Liver (tissue), 8 donors: ENCODE measurements at regions not wholly inside any gene's neighbourhood (a gene's known extent, or its start where the extent isn't known, plus 50 kb on each side); places are given as distances from the start of the nearest gene placed in this dataset.

ENCODE experiments used
- DNase-seq: peaks from one replicate; pipeline ENCODE4 v3.0.0-alpha.2; 2017; ENCODE audit warnings: low spot score
- H3K27ac ChIP-seq, 2 donors: one replicate each; pipeline ENCODE4 v1.7.0; 2013; ENCODE audit warnings: inconsistent platforms in 2 of 2, low read length in 2 of 2, control low read depth in 1 of 2, low read depth in 1 of 2, mild to moderate bottlenecking in 1 of 2
- H3K27me3 ChIP-seq, 4 donors: one replicate each; pipeline versions ENCODE4 v1.6.1 to v1.7.0; 2013; ENCODE audit warnings: low read length in 3 of 4, inconsistent platforms in 1 of 4, mild to moderate bottlenecking in 1 of 4, moderate library complexity in 1 of 4; ENCODE audit not compliant: control insufficient read depth in 4 of 4, insufficient read depth in 4 of 4
- H3K36me3 ChIP-seq, 4 donors: one replicate each; pipeline versions ENCODE4 v1.6.1 to v1.7.0; 2013; ENCODE audit warnings: low read length in 3 of 4, mild to moderate bottlenecking in 3 of 4, low read depth in 1 of 4, moderate library complexity in 1 of 4; ENCODE audit not compliant: control insufficient read depth in 4 of 4, insufficient read depth in 3 of 4
- H3K4me1 ChIP-seq, 4 donors: one replicate each; pipeline versions ENCODE4 v1.6.1 to v1.7.0; 2013; ENCODE audit warnings: low read length in 3 of 4, mild to moderate bottlenecking in 3 of 4, moderate library complexity in 1 of 4; ENCODE audit not compliant: control insufficient read depth in 4 of 4, insufficient read depth in 4 of 4
- H3K4me3 ChIP-seq, 3 donors: one replicate each; pipeline versions ENCODE4 v1.6.1 to v1.7.0; 2013; ENCODE audit warnings: low read length in 3 of 3, control low read depth in 1 of 3, low read depth in 1 of 3, mild to moderate bottlenecking in 1 of 3
- H3K9ac ChIP-seq, 2 donors: one replicate each; pipeline ENCODE4 v1.7.0; 2013; ENCODE audit warnings: low read length in 2 of 2, mild to moderate bottlenecking in 2 of 2, moderate library complexity in 2 of 2, control low read depth in 1 of 2, low read depth in 1 of 2
- H3K9me3 ChIP-seq, 4 donors: one replicate each; pipeline versions ENCODE4 v1.6.1 to v1.7.0; 2013; ENCODE audit warnings: low read length in 3 of 4; ENCODE audit not compliant: control insufficient read depth in 4 of 4
- EGR1 ChIP-seq, 2 donors: IDR thresholded peaks; 2 replicates each; pipeline ENCODE4 v1.6.1; 2016 to 2018; ENCODE audit warnings: antibody characterized with exemption in 2 of 2, low read depth in 2 of 2
- FOXA1 ChIP-seq: IDR thresholded peaks from 2 replicates; pipeline ENCODE4 v1.6.1; 2016; ENCODE audit warnings: antibody characterized with exemption
- FOXA2 ChIP-seq: IDR thresholded peaks from 2 replicates; pipeline ENCODE4 v1.6.1; 2016; ENCODE audit warnings: antibody characterized with exemption
- GABPA ChIP-seq, 2 donors: IDR thresholded peaks in 1 of 2; conservative IDR thresholded peaks in 1 of 2; 2 replicates each; pipeline ENCODE4 v1.6.1; 2016; ENCODE audit warnings: antibody characterized with exemption in 2 of 2, mild to moderate bottlenecking in 1 of 2, moderate library complexity in 1 of 2
- HNF4A ChIP-seq, 2 donors: conservative IDR thresholded peaks; 2 replicates each; pipeline ENCODE4 v1.6.1; 2016; ENCODE audit warnings: antibody characterized with exemption in 2 of 2, mild to moderate bottlenecking in 2 of 2
- HNF4G ChIP-seq: IDR thresholded peaks from 2 replicates; pipeline ENCODE4 v1.6.1; 2016; ENCODE audit warnings: antibody characterized with exemption
- JUND ChIP-seq, 2 donors: IDR thresholded peaks; 2 replicates each; pipeline ENCODE4 v1.6.1; 2016; ENCODE audit warnings: antibody characterized with exemption in 2 of 2
- NR2F2 ChIP-seq: IDR thresholded peaks from 2 replicates; pipeline ENCODE4 v1.6.1; 2016; ENCODE audit warnings: antibody characterized with exemption
- RAD21 ChIP-seq, 2 donors: IDR thresholded peaks; 2 replicates each; pipeline ENCODE4 v1.6.1; 2016; ENCODE audit warnings: antibody characterized with exemption in 2 of 2, mild to moderate bottlenecking in 2 of 2
- RXRA ChIP-seq, 2 donors: IDR thresholded peaks; 2 replicates each; pipeline ENCODE4 v1.6.1; 2017 to 2018; ENCODE audit warnings: antibody characterized with exemption in 2 of 2, mild to moderate bottlenecking in 1 of 2
- SP1 ChIP-seq: IDR thresholded peaks from 2 replicates; pipeline ENCODE4 v1.6.1; 2018; ENCODE audit warnings: antibody characterized with exemption, mild to moderate bottlenecking
- TAF1 ChIP-seq: conservative IDR thresholded peaks from 2 replicates; pipeline ENCODE4 v1.6.1; 2016; ENCODE audit warnings: antibody characterized with exemption, mild to moderate bottlenecking
- YY1 ChIP-seq: IDR thresholded peaks from 2 replicates; pipeline ENCODE4 v1.6.1; 2016; ENCODE audit warnings: antibody characterized with exemption, mild to moderate bottlenecking
- WGBS: extraction: QIAGEN DNeasy Blood & Tissue Kit; methylation state at CpG from one replicate; pipeline ENCODE4 v1.1.7; 2013; 5-methylcytosine and 5-hydroxymethylcytosine counted together
- TF ChIP-seq, protein P1 (sequence below): IDR thresholded peaks from 2 replicates; pipeline ENCODE4 v1.6.1; 2016; ENCODE audit warnings: antibody characterized with exemption, mild to moderate bottlenecking
- TF ChIP-seq, protein P2 (sequence below): fragments of 150-350 bp; IDR thresholded peaks from 2 replicates; pipeline ENCODE4 v1.5.1; 2017; ENCODE audit warnings: improper control_type of control experiment, low read depth, low read length; ENCODE audit not compliant: missing input control
- TF ChIP-seq, protein P3 (sequence below): IDR thresholded peaks from 2 replicates; pipeline ENCODE4 v1.6.1; 2016; ENCODE audit warnings: antibody characterized with exemption
- TF ChIP-seq, protein P4 (sequence below): IDR thresholded peaks from 2 replicates; pipeline ENCODE4 v1.6.1; 2016; ENCODE audit warnings: antibody characterized with exemption
- TF ChIP-seq, protein P5 (sequence below): IDR thresholded peaks from 2 replicates; pipeline ENCODE4 v1.6.1; 2016; ENCODE audit warnings: antibody characterized with exemption
- donor health status: healthy.
- donor health status: healthy.
- donor health status: healthy.
- donor health status: healthy.
- donor health status: healthy.

DNA sequence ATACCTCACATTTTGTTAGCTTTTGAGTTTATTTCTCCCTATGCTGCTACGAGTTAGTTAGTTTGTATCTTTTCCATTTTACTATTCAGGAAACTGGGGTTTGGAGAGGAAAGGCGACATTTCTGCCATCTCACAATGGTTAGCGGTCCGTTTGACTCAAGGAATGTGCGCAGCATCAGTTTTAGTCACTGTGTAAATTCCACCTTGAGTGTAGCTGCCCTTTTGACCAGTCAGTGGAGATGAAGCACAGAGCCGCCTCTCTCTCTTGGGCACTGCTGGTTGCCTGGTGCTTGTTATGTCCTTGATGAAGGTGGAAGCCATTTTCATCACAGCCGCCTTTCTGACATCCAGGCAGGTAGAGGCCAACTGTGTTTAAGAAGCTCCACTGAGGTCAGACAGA is 185.5 kb downstream of the SCP2D1 start (continued):
- TF ChIP-seq, protein P1, sequence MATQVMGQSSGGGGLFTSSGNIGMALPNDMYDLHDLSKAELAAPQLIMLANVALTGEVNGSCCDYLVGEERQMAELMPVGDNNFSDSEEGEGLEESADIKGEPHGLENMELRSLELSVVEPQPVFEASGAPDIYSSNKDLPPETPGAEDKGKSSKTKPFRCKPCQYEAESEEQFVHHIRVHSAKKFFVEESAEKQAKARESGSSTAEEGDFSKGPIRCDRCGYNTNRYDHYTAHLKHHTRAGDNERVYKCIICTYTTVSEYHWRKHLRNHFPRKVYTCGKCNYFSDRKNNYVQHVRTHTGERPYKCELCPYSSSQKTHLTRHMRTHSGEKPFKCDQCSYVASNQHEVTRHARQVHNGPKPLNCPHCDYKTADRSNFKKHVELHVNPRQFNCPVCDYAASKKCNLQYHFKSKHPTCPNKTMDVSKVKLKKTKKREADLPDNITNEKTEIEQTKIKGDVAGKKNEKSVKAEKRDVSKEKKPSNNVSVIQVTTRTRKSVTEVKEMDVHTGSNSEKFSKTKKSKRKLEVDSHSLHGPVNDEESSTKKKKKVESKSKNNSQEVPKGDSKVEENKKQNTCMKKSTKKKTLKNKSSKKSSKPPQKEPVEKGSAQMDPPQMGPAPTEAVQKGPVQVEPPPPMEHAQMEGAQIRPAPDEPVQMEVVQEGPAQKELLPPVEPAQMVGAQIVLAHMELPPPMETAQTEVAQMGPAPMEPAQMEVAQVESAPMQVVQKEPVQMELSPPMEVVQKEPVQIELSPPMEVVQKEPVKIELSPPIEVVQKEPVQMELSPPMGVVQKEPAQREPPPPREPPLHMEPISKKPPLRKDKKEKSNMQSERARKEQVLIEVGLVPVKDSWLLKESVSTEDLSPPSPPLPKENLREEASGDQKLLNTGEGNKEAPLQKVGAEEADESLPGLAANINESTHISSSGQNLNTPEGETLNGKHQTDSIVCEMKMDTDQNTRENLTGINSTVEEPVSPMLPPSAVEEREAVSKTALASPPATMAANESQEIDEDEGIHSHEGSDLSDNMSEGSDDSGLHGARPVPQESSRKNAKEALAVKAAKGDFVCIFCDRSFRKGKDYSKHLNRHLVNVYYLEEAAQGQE, result no peak
- no peak for TF ChIP-seq NR2F2
- TF ChIP-seq, protein P2, sequence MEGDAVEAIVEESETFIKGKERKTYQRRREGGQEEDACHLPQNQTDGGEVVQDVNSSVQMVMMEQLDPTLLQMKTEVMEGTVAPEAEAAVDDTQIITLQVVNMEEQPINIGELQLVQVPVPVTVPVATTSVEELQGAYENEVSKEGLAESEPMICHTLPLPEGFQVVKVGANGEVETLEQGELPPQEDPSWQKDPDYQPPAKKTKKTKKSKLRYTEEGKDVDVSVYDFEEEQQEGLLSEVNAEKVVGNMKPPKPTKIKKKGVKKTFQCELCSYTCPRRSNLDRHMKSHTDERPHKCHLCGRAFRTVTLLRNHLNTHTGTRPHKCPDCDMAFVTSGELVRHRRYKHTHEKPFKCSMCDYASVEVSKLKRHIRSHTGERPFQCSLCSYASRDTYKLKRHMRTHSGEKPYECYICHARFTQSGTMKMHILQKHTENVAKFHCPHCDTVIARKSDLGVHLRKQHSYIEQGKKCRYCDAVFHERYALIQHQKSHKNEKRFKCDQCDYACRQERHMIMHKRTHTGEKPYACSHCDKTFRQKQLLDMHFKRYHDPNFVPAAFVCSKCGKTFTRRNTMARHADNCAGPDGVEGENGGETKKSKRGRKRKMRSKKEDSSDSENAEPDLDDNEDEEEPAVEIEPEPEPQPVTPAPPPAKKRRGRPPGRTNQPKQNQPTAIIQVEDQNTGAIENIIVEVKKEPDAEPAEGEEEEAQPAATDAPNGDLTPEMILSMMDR, result no peak

DNA sequence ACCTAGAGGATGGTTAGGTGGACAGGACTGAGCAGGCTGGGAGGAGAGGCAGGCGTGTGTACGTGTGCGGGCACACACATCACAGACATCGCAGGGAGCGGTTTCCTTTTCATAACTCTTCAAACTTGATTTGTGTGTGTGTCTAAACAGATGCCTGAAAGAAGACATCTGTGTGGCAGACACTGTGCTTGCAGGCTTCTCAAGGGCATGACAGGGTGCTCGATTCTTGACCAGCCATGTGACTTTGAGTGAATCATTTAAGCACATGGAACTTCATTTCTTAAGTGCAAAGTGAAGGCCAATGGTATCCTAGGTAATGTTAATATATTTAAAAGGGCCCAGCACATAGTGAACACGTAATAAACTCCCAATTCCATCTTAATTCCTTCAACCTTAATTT is 186.5 kb downstream of the SCP2D1 start:
- Histone ChIP-seq H3K27me3 (no peaks in the 10 kb centered on the region), H3K4me3 (no peak overlapping the region), H3K4me1 (no peaks in the 10 kb centered on the region), H3K27ac (no peak overlapping the region), H3K36me3 (no peaks in the 10 kb centered on the region), H3K9ac (no peak overlapping the region), H3K9me3 (no peaks in the 10 kb centered on the region)
- TF ChIP-seq, protein P1, result no peak
- no peak for TF ChIP-seq TAF1
- TF ChIP-seq, protein P3, sequence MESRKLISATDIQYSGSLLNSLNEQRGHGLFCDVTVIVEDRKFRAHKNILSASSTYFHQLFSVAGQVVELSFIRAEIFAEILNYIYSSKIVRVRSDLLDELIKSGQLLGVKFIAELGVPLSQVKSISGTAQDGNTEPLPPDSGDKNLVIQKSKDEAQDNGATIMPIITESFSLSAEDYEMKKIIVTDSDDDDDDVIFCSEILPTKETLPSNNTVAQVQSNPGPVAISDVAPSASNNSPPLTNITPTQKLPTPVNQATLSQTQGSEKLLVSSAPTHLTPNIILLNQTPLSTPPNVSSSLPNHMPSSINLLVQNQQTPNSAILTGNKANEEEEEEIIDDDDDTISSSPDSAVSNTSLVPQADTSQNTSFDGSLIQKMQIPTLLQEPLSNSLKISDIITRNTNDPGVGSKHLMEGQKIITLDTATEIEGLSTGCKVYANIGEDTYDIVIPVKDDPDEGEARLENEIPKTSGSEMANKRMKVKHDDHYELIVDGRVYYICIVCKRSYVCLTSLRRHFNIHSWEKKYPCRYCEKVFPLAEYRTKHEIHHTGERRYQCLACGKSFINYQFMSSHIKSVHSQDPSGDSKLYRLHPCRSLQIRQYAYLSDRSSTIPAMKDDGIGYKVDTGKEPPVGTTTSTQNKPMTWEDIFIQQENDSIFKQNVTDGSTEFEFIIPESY, result no peak
- TF ChIP-seq JUND (IDR thresholded peaks at IDR 0.05), result no peak
- TF ChIP-seq RXRA (IDR thresholded peaks at IDR 0.05), result no peak
- TF ChIP-seq, protein P4, sequence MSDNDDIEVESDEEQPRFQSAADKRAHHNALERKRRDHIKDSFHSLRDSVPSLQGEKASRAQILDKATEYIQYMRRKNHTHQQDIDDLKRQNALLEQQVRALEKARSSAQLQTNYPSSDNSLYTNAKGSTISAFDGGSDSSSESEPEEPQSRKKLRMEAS, result no peak
- TF ChIP-seq, protein P5, sequence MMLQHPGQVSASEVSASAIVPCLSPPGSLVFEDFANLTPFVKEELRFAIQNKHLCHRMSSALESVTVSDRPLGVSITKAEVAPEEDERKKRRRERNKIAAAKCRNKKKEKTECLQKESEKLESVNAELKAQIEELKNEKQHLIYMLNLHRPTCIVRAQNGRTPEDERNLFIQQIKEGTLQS, result no peak
- TF ChIP-seq GABPA (IDR thresholded peaks at IDR 0.05 in 1 of 2, conservative IDR thresholded peaks at IDR 0.05 in 1 of 2), result no peak
- TF ChIP-seq HNF4A (conservative IDR thresholded peaks at IDR 0.05), result no peak
- no peak for TF ChIP-seq NR2F2
- no peak for TF ChIP-seq RAD21 (IDR thresholded peaks at IDR 0.05)
- no peak for TF ChIP-seq HNF4G
- TF ChIP-seq FOXA1, result no peak
- no peak for TF ChIP-seq FOXA2
- no peak for TF ChIP-seq YY1
- no peak for TF ChIP-seq EGR1 (IDR thresholded peaks at IDR 0.05; ENCODE audit: low read depth in 2 of 2)
- no peak for TF ChIP-seq SP1
- TF ChIP-seq, protein P2, result no peak
- DNase-seq, result no peak
- WGBS, result 90% methylated on average over 7 of the region's 7 CpGs
